Mammary epithelial cell (primary cell): ENCODE measurements at regions not wholly inside any gene's neighbourhood (a gene's known extent, or its start where the extent isn't known, plus 50 kb on each side); places are given as distances from the start of the nearest gene placed in this dataset.

Experiments
- CTCF ChIP-seq, 2 donors: IDR thresholded peaks in 1 of 2; conservative IDR thresholded peaks in 1 of 2; 2 replicates each; pipeline ENCODE4 v1.5.1; 2011 to 2012; ENCODE audit warnings: inconsistent platforms in 2 of 2, low read length in 2 of 2, mild to moderate bottlenecking in 2 of 2, control low read depth in 1 of 2, low read depth in 1 of 2; ENCODE audit not compliant: insufficient read depth in 1 of 2; ENCODE audit errors: extremely low read depth in 1 of 2
- EZH2 ChIP-seq: IDR thresholded peaks from 2 replicates; pipeline ENCODE4 v1.6.1; 2012; ENCODE audit warnings: low read length, inconsistent platforms, borderline replicate concordance

GRCh38 chr2:107757223-107757622 lies 69.5 kb upstream of the RGPD4 start:
- TF ChIP-seq CTCF (conservative IDR thresholded peaks at IDR 0.05 in 1 of 2, IDR thresholded peaks at IDR 0.05 in 1 of 2; ENCODE audit: extremely low read depth in 1 of 2, insufficient read depth in 1 of 2, low read depth in 1 of 2, low read length in 2 of 2) (no peak), EZH2 (no peak)
